ENCODE measurements at regions not wholly inside any gene's neighbourhood (a gene's known extent, or its start where the extent isn't known, plus 50 kb on each side); places are given as distances from the start of the nearest gene placed in this dataset.

- TF ChIP-seq POLR2A (IDR thresholded peaks at IDR 0.05) (no peak), CTCF (IDR thresholded peaks at IDR 0.05) (no peak)
- no peaks in the 10 kb centered on the region for H3K4me1 ChIP-seq (replicated peaks in 1 of 2)
- no peaks in the 10 kb centered on the region for H3K27me3 ChIP-seq
- 71 to 93% (median 81%) methylated on average over 1 of the region's 1 CpG for WGBS, 4 donors
- H3K9me3 ChIP-seq (replicated peaks in 1 of 3): no peaks in the 10 kb centered on the region
- no peak overlapping the region for H3K27ac ChIP-seq
- no peaks in the 10 kb centered on the region for H3K36me3 ChIP-seq (replicated peaks in 1 of 2)
- intact Hi-C loops (cut with DNase I): no loop called here
- no peak overlapping the region for H3K4me3 ChIP-seq
- DNase-seq: no peak
These were observed 158.0 kb downstream of the HGF start for GRCh38 chr7:81611805-81612204.

- H3K9me3 ChIP-seq (replicated peaks in 1 of 3): no peaks in the 10 kb centered on the region
- TF ChIP-seq POLR2A (IDR thresholded peaks at IDR 0.05) (no peak), CTCF (IDR thresholded peaks at IDR 0.05) (no peak)
- no peak overlapping the region for H3K27ac ChIP-seq
- H3K4me1 ChIP-seq (replicated peaks in 1 of 2): no peaks in the 10 kb centered on the region
- H3K4me3 ChIP-seq: no peak overlapping the region
- no peak for DNase-seq
- 79 to 90% (median 85%) methylated on average over 27 of the region's 27 CpGs for WGBS, 4 donors
- H3K27me3 ChIP-seq: no peaks in the 10 kb centered on the region
- no peaks in the 10 kb centered on the region for H3K36me3 ChIP-seq (replicated peaks in 1 of 2)
- intact Hi-C loops (cut with DNase I): no loop called here
These were observed 158.8 kb downstream of the HGF start for GRCh38 chr7:81611040-81611439.

GRCh38 chr7:81608748-81609382, 161.0 kb downstream of the HGF start:
- Histone ChIP-seq H3K27ac (no peak overlapping the region), H3K9me3 (replicated peaks in 1 of 3) (no peaks in the 10 kb centered on the region), H3K4me3 (no peak overlapping the region), H3K36me3 (replicated peaks in 1 of 2) (no peaks in the 10 kb centered on the region), H3K4me1 (replicated peaks in 1 of 2) (no peaks in the 10 kb centered on the region), H3K27me3 (no peaks in the 10 kb centered on the region)
- DNase-seq: no peak
- intact Hi-C loops (cut with DNase I): no loop called here
- TF ChIP-seq CTCF (IDR thresholded peaks at IDR 0.05) (no peak), POLR2A (IDR thresholded peaks at IDR 0.05) (no peak)
- WGBS, 4 donors: 71 to 82% (median 76%) methylated on average over 6 of the region's 6 CpGs

GRCh38 chr7:81607987-81608386, 161.9 kb downstream of the HGF start:
- Histone ChIP-seq H3K4me1 (replicated peaks in 1 of 2) (no peaks in the 10 kb centered on the region), H3K27me3 (no peaks in the 10 kb centered on the region), H3K36me3 (replicated peaks in 1 of 2) (no peaks in the 10 kb centered on the region), H3K4me3 (no peak overlapping the region), H3K27ac (no peak overlapping the region), H3K9me3 (replicated peaks in 1 of 3) (no peaks in the 10 kb centered on the region)
- no peak for TF ChIP-seq POLR2A (IDR thresholded peaks at IDR 0.05)
- no peak for TF ChIP-seq CTCF (IDR thresholded peaks at IDR 0.05)
- intact Hi-C loops (cut with DNase I): no loop called here
- no peak for DNase-seq

Data from adrenal gland (tissue), 9 donors.